NCI-H2227 treated with DMSO at 0.1 percent for 48 hours (cell line): ENCODE measurements at regions not wholly inside any gene's neighbourhood (a gene's known extent, or its start where the extent isn't known, plus 50 kb on each side); places are given as distances from the start of the nearest gene placed in this dataset.
A peak's percentile ranks its signal among the peaks of the same experiment; 100 is the strongest.
"Not testable (repeated sequence)": the region's sequence is repeated elsewhere in the genome, so short reads cannot be mapped to it uniquely, and the experiment has no call there.

Experiments used
- DNase-seq: peaks from one replicate; lab custom pipeline; 2025; lab: John Stamatoyannopoulos, UW

DNA sequence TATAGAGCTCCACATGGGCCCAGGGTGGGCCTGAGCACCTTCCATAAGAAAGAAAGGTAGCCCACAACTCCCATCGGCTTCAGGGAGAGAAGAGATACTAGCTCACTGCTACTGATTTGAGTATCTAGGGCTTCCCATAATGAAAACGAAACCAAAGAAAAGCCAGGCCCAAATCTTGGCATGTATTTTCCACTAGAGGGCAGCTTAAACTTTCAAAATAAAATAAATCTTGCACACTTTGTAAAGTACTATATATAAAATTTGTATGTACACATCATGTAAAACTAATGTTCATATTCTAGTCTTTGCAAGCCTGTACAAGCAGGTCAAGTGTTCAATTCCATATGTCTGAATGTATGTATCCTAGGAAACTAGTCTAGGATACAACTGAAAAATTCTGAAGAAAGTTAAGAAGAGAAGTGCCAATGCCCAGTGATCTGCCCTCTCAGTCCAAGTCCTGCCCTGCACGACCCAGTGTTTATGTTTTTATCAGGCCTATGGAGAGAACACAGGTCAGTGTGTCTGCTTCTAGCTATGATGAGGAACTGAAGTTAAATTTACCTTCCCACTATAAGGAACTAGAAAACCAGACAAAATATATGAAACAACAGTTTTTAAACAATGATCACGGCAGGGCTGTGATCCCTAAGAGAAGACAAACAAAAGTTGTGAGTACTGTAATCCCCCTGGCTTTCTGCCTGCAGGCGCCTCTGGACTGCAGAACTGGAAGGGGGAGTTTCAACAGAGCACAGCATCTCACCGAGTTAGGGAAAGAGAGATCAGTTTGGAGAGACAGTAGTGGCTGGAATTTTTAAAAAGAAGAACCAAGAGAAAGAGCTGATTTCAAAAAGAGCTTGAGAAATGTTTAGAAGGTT, 475.7 kb downstream of the UQCRFS1 start:
- peak; percentile 95 for DNase-seq

DNA sequence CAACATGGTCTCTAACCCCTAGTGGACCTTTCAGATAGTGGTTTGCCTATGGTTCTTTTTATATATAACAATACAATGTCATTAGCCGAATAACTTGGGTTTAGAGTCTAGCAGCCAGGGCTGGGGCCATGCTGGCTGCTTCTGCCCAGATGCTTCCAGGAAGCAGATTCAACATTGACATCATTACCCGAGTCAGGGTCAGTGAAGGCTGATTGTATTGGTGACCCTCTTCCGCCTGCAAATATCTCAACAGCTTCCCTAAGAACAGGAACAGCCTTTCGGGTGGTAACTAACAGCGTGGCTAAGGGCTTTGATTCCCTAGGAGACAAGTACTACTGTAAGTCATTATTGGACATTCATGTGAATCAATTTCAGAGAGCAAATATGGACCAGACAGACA, 476.4 kb downstream of the UQCRFS1 start:
- DNase-seq, result peak; percentile 92

DNA sequence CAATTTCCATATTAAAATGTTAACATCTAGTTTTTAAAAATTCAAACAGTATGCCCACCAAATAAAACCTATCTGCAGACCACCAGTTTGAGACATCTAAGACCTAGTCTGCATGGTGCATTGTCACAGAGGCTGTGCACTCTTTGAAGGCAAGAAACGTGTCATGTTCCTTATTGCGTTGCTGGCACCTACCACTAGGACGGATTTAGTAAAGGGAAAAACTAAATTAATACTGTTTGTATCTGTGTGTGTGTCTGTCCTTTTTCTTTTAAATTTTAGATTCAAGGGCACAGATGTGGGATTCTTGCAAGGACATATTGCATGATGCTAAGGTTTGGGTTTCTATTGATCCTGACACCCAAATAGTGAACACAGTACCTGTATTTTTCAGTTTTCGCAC, 481.4 kb downstream of the UQCRFS1 start:
- no peak for DNase-seq

DNA sequence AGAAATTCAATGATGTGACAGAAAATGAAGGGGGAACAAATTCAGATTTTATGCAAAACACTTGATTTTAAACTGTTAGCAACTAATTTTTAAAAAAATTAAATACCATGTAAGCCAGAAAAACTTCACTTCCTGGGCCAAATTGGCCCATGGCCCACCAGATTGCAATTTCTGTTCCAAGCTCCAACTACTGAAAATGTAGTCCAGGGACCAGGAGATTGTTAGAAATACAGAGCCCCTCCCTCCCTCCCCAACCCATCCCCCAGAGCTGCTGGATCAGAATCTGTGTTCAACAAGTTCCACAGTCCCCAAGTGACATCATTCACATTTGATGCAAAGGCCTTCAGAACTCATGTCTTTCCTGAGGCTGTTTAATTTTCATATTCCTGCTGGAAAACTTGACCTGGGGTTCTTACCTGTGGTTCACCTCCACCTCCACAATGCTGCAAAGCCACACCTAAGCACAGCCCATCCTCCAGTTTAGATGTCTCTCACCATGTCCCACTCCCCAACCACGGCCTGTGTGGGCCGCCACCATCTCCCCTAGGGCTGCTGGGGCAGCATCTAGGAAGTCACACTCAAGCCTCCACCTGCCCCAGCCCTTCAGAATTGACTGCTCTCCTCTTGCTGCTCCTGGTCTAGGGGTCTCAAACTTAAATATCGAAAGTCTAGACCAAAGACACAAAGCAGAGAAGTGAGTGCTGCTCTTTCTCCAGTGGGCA, 482.0 kb downstream of the UQCRFS1 start:
- DNase-seq, result no peak

DNA sequence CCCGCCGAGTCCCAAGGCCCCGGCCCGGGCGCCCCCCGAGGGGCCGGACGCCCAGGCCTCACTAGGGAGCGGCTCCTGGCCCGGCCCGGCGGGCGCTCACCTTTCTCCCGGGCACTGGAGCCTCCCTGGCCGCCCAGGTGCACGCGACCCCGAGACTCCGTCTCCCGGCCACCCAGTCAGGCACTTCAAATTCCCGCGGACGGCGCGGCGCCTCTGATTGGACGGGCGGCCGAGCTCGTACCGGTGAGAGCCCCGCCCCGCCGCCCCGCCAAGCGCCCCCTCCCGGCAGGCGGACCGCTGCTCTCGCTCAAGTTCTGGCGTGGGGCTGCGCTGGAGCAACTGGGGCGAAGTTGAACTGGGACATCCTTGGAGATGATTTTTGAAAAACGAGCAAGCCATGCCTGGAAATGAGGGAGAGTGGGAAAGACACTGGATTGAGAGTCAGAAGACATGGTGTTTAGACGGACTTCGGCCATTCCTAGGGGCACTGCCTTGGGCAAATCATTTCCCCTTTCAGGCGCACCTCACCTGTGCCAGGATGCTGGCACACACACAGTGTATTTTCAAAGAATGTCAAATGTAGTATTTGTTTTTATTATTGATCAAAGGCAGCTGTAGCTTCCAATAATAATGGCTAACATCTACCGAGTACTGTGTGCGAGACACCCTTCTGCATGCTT, 485.3 kb downstream of the UQCRFS1 start:
- peak; percentile 98 for DNase-seq

DNA sequence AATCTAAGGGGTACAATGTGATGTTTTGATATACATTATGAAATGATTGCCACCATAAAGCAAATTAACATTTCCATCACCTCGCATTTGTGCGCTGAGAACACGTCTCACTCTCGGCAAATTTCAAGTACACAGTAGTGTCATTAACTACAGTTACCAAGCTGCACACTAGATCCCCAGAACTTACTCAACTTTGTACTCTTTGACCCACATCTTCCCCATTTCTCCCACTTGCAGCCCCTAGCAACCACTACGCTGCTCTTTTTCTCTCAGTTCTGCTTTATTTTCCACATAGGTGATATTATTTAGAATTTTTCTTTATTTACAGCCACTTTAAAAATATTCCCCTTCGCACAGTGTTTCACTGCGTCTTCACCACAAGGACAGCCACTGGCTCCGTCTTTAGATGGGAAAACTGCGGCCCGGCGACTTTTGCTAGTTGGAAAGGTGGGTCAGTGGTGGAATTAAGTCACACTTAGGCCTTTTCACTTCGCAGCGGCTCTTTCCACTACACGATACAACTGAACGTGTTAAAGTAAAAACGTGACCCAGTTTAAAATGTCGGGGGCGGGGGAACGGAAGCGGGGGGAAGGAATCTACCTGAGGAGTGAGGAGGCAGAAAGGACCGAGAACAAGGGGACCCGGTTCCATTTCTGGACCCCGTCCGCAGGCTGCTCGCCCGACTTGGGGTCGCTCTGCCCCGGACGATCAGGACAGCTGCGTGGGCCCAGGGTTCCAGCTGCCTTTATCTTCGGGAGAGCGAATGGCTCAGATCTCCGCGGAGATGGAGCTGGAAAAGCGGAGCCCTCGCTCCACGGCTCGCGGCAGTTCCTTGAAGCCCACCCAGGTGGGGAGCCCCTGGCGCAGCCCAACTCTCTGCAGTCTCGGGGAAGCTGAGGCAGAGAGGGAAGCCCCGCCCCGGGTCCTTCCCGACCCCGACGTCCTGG, 486.1 kb downstream of the UQCRFS1 start:
- no peak for DNase-seq

DNA sequence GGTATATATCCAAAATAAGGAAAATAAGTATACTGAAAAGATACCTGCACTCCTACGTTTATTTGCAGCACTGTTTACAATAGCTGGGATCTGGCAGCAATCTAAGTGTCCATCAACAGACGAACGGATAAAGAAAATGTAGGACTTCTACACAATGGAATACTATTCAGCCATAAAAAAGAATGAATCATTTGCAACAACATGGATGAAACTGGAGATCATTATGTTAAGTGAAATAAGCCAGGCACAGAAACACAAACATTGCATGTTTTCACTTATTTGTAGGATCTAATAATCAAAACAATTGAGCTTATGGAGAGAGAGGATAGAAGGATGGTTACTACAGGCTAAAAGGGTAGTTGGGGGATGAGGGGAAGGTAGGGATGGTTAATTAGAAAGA, 494.0 kb downstream of the UQCRFS1 start:
- no peak for DNase-seq

DNA sequence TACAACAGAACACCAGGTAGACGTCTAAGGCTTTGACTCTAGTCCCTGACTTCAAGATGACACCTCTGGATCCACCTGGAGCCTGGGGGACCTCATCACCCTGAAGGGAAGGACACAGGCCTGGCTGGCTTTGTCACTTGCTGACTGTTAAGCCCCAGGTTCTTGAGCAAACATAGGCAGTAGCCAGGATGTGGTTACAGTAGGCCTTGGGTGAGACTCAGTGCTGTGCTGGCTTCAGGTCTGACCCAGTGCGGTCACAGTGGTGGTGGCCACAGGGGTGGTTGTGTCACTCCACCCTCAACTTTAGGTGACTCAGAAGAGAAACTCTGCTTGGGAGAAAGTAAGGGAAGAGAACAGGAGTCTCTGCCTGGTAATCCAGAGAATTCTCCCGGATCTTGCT, 497.8 kb downstream of the UQCRFS1 start:
- no peak for DNase-seq

DNA sequence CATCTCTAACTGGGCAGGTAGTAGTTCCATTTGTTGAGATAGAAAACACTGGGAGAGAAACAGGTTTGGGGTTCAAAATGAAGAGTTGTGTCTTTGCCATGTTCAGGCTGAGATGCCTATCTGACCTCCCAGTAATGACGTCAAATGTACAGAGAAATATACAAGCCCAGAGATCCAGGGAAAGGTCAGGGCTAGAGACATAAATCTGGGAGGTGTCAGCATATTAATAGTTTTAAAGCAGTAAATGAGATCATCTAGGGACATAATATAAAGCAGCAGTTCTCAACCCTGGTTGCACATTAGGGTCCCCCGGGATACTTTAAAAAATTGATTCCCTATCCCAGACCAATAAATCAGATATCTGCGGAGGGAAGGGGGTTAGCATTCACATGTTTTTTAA, 501.5 kb downstream of the UQCRFS1 start:
- DNase-seq, result no peak

DNA sequence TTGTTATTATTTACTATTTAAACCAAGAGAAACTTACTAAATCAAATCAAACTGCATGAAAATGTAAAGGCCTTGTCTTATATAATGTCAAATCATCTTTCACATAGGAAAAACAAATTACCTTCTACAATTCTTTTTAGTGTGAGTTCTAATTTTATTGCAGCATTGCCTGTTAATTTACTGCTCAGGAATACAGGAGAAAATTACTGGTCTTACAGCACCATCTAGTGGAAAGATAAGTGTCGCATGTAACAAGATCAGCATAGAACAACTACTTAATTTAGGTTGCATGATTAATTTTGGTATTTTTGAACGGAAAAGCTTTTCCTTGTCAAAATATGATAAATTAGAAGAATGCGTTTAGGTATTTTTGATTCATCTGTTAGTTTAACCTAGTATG, 502.7 kb downstream of the UQCRFS1 start:
- DNase-seq, result peak; percentile 95

DNA sequence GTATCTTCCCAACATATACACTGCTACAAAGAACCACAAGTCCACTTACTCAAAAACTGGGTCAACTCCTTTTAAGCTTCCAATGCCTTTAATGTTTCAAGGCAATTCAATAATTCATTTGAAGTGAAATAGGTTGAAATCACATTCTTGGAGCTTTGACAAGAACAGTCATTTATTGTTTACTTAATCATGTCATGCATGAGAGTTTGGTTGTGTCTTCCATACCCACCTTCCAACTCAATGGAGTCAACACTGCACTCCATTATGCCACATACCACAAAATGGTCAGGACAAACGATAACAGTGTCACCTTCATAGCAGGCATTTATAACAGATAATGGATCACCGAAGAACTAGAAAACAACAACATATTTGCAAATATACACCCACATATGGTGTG, 506.3 kb downstream of the UQCRFS1 start:
- no peak for DNase-seq

DNA sequence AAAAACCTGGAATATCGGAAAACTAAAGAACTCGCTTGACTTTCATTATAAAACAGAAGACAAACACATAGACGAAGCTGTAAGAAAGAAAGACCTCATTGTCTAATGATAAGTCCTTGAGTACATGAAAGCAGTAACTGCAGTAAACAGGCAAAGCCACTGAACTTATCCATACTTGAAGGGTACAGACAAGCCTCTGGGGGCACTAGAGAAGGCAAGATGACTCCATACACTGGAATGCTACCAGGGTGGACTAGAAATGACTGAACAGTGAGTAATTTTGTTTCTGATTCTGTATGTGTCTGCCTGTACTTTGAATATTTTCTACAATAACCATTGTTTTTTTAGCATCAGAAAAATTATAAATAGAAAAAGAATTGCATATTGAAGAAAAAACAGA, 507.9 kb downstream of the UQCRFS1 start:
- DNase-seq, result peak; percentile 45

DNA sequence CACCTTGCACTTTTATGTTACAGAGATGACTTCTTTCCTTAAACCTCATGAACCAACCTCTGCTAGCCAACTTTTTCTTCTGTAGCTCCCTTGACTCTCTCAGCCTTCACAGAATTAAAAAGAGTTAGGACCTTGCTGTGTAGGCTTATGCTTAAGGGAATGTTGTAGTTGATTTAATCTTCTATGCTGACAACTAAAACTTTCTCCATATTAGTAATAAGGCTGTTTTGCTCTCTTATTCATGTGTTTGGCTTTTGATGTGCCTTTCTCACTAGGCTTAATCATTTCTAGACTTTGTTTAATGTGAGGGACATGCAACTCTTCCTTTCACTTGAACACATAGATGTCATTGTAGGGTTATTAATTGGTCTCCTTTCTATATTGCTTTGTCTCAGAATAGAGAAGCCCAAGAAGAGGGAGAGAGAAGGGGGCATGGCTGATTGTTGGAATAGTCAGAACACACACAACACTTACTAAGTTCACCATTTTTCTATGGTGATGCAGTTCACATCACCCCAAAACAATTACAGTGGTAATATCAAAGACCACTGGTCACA, 509.5 kb downstream of the UQCRFS1 start:
- no peak for DNase-seq

DNA sequence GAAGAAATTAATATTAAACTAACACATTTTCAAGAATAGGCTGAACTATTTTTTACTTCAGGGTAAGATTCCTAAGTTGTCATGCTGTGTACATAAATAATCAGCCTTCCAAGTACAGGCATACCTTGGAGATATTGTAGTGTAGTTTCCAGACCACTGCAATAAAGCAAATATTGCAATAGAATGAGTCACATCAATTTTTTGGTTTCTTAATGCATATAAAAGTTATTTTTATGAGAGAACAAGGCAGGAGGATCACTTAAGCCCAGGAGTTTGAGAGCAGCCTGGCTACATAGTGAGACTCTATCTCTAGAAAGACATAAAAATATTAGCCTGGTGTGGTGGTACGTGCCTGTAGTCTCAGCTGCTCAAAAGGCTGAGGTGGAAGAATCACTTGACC, 511.5 kb downstream of the UQCRFS1 start:
- no peak for DNase-seq

DNA sequence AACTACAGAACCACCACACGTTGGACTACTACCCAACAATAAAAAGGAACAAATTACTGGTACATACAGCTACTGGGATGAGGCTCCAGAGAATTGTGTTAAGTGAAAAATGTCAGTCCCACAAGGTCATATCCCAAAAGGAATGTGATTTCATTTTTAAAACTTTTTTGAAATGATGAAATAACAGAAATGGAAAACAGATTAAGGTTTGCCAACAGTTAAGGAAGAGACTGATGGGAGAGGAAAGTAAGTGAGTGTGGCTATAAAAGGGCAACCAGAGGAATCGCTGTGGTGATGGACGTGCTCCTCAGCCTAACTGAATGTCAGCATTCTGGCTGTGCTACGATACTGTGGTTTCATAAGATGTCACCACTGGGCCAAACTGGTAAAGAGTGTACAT, 512.8 kb downstream of the UQCRFS1 start:
- DNase-seq, result no peak

DNA sequence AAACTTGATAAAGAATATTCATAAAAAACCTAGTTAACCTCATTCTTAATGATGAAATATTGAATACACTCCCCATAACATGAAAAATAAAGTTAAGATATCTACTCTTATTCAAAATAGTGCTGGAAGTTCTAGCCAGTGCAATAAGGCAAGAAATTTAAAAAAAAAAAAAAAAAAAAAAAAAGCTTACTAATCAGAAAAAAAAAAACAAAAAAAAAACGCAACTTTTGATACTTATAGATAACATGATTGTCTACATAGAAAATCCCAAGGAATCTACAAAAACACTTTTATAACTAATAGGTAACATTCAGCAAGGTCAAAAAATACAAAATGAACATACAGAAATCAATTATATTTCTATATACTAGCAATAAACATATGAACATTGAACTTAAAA, 515.6 kb downstream of the UQCRFS1 start:
- DNase-seq, result no peak

DNA sequence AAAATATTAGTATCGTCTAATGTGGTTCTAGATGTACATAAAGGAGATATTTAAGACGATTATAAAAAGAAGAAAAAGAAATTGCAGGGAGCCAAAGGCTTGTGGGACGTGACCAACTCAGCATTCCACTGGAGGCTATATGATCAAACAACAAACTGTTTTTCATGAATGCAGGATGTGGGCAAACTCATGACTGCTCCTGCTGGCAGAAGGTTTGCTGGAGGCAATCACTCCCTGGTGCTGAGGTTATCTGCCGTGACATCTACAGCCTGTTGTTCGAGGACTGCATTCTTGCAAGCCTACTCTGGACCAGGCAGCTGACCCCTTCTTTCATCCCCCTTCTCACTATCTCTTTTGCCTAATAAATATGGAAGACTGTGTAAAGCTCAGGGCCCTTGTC, 518.1 kb downstream of the UQCRFS1 start:
- no peak for DNase-seq

DNA sequence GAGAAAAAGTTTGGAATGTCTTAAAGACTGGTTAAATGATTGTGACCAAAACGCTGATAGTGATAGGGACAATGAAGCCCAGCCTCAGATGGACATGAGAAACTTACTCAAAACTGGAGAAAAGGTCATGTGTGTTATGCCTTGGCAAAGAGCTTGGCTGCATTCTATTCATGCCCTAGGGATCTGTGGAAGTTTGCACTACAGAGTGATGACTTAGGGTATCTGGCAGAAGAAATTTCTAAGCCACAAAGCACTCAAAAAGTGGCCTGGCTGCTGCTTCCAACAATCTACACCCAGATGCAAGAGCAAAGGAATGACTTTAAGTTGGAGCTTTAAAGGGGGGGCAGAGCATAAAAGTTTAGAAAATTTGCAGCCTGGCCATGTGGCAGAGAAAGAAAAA, 521.3 kb downstream of the UQCRFS1 start:
- DNase-seq, result no peak

DNA sequence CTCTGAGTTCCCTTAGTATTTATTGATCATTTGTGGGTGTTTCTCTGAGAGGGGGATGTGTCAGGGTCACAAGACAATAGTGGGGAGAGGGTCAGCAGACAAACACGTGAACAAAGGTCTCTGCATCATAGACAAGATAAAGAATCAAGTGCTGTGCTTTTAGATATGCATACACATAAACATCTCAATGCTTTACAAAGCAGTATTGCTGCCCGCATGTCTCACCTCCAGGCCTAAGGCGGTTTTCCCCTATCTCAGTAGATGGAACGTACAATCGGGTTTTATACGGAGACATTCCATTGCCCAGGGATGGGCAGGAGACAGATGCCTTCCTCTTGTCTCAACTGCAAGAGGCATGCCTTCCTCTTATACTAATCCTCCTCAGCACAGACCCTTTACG, 523.5 kb downstream of the UQCRFS1 start:
- not testable (repeated sequence) for DNase-seq

DNA sequence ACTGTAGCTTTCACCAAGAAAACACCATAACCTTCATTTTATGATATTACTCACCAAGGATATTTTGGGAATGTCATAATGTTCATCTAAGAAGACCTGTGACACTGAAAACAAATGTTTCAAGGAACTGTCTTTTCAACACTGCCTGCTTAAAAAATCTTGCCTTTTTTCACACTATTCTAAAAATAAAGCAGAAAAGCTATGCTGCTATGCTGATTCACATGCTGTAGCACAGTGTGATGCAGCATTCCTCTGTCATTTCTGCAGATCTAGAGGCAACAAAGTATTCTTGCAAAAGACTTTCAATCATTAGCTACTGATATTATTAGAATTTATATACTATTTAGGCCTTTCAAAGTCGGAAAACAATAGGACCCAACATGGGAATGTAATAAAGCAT, 525.7 kb downstream of the UQCRFS1 start:
- DNase-seq, result no peak

DNA sequence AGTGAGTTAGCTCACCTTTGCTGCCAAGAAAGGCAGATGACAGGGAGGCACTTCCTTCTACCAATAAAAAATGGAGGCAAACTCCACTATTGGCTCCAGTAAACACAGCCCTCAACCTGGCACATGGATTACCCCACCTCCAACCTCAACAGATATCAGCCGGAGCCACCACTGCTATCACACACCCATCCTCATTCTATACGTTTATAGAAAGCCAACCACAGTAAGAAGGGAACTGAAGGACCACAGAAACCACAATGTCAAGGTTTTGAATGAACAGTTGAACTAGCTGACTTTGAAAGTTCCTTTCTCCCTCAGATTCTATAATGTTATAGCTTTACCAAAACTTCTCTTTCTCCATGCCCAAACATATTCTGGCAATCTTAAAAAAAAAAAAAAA, 526.2 kb downstream of the UQCRFS1 start:
- DNase-seq, result no peak

DNA sequence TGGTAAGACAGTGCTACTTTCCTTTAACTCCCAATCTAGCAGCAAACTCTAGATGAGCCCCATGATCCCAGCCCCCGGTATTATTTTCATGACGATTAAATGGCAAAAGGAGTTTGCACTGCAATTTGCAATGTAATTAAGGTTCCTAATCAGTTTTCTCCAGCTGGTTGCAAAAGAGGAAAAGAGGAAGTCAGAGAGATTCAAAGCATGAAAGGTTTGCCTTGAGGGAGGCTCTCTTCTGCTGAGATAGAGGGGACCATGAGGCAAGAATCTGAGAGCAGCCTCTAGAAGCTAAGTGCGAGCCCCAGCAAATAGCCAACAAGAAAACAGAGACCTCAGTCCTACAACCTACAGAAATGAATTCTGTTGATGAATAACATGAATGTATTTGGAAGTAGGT, 527.1 kb downstream of the UQCRFS1 start:
- no peak for DNase-seq
